Limb (tissue), 2 donors: ENCODE measurements at regions not wholly inside any gene's neighbourhood (a gene's known extent, or its start where the extent isn't known, plus 50 kb on each side); places are given as distances from the start of the nearest gene placed in this dataset.
A peak's percentile ranks its signal among the peaks of the same experiment; 100 is the strongest.

ENCODE experiments used
- DNase-seq, 2 donors: peaks; one replicate each; pipeline ENCODE4 v3.0.0-alpha.2; 2016; ENCODE audit errors: extremely low spot score in 2 of 2

- peak in 1 of 2 donors; percentile 45 for DNase-seq
Measured at GRCh38 chr4:123026015-123026414, 103.6 kb upstream of the NUDT6 start.

GRCh38 chr4:123031664-123032063, 109.3 kb upstream of the NUDT6 start:
- no peak for DNase-seq

- DNase-seq = no peak
Measured at GRCh38 chr4:123034023-123034422, 111.6 kb upstream of the NUDT6 start.

DNA sequence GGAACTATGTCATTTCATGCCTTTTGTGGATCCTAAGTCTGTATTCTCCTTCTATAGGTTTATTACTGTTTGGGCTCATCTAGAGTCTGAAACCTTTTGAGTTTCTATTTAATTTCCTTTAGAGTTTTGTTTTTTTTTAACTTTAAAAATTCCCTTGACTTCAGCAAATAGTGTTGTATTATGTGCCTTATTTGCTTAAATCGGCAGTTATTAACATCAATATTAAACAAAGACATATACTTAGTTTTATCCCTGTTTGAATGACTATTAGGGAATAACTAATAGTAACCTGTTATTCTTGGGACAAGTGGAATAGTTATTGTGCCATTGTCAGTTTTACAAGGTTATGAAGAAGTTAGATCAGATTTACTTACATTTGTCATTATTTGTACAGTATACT, 112.8 kb upstream of the NUDT6 start:
- no peak for DNase-seq

DNA sequence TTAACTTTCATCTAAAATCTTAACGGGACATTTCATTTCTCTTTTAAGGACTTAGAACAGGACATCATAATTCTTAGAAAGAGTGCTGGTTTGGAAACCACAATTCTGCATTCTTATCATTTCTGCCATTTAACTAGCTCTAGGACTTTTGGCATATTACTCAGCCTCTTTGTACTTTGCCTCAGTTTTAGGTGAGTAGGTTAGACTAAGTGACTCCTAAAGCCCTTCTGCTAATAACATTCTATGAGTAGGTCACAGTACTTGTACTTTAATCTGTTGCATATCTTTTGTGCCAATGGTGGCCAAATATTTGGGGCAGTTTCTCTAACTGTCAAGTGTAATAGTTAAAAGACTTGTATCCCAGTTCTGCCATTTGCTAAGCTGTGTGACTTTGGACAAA, 115.4 kb upstream of the NUDT6 start:
- no peak for DNase-seq

GRCh38 chr4:123042095-123042494, 119.7 kb upstream of the NUDT6 start:
- DNase-seq = no peak

GRCh38 chr4:123043013-123043412, 120.6 kb upstream of the NUDT6 start:
- no peak for DNase-seq

DNA sequence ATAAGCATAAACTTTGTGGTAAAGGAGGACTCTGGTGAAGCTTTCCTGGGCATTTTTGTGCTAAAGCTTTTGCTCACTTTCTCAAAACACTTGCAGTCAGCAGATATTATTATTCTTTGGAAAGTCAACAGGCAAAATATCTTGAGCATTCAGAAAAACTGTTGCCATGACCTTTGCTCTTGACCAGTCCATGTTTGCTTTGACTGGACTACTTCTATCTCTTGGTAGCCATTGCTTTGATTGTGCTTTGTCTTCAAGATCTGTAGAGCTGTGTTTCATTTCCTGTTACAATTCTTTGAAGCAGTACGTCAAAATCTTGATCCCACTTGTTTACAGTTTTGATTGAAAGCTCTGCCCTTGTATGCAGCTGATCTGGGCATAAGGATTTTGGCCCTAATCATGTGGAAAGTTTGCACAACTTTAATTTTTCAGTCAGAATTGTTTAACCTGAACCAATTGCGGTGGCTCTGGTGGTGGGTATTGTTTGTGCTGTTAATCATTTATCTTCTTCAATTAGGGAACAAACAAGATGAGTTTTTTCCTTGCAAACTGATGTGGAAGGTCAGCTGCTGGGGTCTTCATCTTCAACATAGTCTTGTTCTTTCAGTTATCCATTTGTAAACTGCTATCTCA, 121.5 kb upstream of the NUDT6 start:
- DNase-seq = no peak

DNA sequence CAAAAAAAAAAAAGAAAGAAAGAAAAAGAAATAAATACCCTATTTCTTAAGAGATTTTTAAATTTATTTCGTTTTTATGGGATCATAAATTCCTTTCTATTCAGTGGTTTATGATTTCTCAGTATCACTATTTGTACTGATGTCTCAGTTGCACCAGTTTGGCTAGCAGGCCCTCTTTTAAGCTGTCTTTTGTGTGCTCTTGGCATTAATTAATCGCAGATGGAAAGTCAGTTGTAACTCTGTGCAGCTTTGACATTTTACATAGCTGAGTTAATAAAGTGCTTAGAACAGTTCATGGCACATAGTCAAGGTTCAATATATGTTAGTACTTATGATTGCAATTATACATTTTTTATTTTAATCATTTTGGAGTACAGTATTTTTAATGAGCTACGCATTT, 123.7 kb upstream of the NUDT6 start:
- DNase-seq = no peak

DNA sequence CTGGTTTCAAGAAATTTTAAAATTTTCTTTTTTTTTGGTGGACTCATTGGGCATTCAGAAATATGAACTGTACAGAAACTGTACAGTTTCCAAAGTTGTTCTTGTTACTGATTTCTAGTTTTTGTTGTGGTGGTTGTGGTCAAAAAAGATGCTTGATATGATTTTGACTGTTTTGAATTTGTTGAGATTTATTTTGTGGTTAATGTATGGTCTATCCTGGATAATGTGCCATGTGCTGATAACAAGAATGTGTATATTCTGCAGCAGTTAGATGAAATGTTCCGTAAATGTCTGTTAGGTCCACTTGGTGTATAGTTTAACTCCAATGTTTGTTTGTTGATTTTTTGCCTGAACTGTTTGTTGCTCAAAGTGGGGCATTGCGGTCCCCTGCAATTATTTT, 127.6 kb upstream of the NUDT6 start:
- DNase-seq = no peak

- DNase-seq = no peak
Measured at GRCh38 chr4:123052007-123052406, 129.6 kb upstream of the NUDT6 start.

GRCh38 chr4:123055943-123056342, 133.5 kb upstream of the NUDT6 start:
- no peak for DNase-seq

DNA sequence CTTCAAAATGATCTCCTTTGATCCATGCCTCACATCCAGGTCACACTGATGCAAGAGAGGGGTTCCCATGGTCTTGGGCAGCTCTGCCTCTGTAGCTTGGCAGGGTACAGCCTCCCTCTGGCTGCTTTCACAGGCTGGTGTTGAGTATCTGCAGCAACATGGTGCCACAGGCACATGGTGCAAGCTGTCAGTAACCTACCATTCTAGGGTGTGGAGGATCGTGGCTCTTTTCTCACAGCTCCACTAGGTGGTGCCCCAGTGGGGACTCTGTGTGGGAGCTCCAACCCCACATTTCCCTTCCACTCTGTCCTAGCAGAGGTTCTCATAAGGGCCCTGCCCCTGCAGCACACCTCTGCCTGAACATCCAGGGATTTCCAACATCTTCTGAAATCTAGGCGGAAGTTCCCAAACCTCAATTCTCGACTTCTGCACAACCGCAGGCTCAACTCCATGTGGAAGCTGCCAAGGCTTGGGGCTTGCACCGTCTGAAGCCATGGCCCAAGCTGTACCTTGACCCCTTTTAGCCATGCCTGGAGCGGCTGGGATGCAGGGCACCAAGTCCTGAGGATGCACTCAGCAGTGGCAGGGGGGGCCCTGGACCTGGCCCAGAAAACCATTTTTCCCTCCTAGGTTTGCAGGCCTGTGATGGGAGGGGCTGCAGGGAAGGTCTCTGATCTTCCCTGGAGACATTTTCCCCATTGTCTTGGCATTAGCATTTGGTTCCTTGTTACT, 137.8 kb upstream of the NUDT6 start:
- no peak for DNase-seq

DNA sequence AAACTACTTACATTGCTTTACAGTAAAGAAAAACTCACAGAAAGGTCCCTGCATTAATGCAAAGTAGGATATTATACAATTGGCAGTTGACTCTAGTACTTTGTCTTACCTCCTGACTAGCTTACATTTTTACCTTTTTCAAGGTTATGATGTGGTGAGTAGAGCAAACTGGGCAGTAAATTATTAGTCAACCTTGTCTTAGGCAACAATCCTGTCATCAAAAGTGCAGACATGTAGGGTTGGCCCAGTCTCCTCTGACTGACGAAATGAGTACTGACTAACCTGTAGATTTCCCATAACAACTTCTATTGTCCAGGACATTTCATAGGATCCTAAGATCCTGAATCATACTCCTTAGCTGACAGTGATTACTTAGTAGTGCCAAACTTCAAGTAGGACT, 142.0 kb upstream of the NUDT6 start:
- DNase-seq = no peak

- peak in 1 of 2 donors; percentile 46 for DNase-seq
Measured at GRCh38 chr4:123068081-123068480, 145.7 kb upstream of the NUDT6 start.

DNA sequence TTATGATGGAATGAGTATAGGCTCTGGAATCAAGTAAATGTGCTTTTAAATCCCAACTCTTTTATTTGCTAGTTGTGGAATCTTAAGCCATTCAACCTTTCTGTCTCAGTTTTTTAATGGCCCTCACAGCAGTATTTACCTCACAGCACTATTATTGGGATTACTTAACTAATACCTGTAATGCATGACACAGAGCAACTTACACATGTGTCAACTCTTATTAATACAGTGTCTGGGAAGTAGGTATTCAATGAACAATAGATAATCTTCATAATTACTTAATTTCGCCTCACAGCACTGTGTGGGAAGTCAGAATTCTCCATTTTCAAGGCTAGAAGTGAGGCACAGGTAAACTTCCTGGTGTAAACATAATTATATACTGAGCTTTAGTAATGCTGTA, 149.7 kb upstream of the NUDT6 start:
- no peak for DNase-seq

GRCh38 chr4:123073650-123074049, 151.3 kb upstream of the NUDT6 start:
- no peak for DNase-seq

DNA sequence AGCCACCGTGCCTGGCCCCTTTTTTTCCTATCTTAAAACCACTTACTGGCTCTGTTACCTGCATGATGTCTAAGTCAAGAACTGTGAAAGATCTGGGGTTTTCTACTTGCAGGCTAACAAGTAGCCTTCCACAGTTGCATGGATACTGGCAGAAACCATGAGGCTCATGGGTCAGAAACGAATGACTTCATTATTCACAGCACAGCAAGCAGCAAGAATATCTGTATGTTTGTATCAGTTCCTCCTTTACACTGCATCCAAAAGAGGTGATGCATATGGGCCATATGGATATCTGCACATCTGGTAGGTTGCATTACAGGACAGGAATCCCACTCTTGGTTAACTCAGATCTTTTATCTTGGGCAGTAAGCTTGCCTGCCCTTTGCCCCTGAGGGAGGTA, 154.9 kb upstream of the NUDT6 start:
- DNase-seq = no peak

GRCh38 chr4:123081971-123082370, 159.6 kb upstream of the NUDT6 start:
- DNase-seq = no peak

DNA sequence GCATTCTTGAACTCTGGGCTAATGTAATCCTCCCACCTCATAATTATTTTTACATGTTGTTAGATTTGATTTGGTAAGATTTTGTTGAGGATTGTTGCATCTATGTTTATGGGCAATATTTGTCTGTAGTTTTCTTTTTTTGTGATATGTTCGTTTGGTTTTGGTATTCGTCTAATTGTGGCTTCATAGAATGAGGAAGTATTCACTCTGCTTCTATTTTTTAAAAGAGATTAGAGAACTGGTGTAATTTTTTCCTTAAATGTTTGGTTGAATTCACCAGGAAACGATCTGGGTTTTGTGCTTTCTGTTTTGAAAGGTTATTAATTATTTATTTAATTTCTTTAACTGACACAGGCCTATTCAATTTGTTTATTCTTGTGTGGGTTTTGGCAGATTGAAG, 161.2 kb upstream of the NUDT6 start:
- no peak for DNase-seq

DNA sequence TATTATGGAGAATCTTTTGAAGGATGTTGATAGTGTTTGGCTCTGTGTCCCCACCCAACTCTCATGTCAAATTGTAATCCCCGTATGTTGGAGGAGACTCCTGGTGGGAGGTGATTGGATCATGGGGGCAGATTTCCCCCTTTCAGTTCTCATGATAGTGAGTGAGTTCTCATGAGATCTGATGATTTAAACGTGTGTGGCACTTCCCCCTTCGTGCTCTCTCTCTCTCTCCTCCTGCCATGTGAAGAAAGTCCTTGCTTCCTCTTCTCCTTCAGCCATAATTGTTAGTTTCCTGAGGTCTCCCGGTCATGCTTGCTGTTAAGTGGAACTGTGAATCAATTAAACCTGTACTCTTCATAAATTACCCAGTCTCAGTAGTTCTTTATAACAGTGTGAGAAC, 166.1 kb upstream of the NUDT6 start:
- no peak for DNase-seq

DNA sequence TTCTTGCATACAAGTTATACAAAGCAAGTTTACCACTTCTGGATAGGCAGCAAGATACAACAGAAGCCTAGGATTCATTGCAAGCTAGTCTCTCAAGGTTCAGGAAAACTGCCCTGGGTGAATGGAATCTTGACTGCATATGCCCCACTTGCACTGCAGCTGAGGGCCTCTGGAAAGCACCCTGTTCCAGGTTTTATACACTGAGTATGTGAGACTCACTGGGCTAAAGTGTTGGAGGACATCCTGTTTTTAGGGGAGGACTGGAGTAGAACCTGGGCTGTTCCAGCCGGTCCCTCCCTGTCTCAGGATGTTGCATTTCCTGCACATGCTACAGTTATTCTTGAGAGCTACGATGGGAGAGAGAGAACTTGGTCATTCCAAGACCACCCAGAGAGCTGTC, 168.5 kb upstream of the NUDT6 start:
- DNase-seq = no peak

GRCh38 chr4:123092586-123092985, 170.2 kb upstream of the NUDT6 start:
- DNase-seq = no peak
